NCI-H2227 (cell line): ENCODE measurements at regions not wholly inside any gene's neighbourhood (a gene's known extent, or its start where the extent isn't known, plus 50 kb on each side); places are given as distances from the start of the nearest gene placed in this dataset.
"Not testable (repeated sequence)": the region's sequence is repeated elsewhere in the genome, so short reads cannot be mapped to it uniquely, and the experiment has no call there.

ENCODE experiments used
- DNase-seq: peaks from one replicate; lab custom pipeline; 2025; ENCODE audit not compliant: unreplicated experiment; lab: John Stamatoyannopoulos, UW

- DNase-seq: not testable (repeated sequence)
Measured at GRCh38 chr9:65421486-65421885, 136.5 kb upstream of the FOXD4L5 start.

- DNase-seq: no peak
Measured at GRCh38 chr9:65420771-65421170, 135.8 kb upstream of the FOXD4L5 start.

- not testable (repeated sequence) for DNase-seq
Measured at GRCh38 chr9:65418966-65419365, 134.0 kb upstream of the FOXD4L5 start.

GRCh38 chr9:65416948-65417347, 131.9 kb upstream of the FOXD4L5 start:
- not testable (repeated sequence) for DNase-seq

- not testable (repeated sequence) for DNase-seq
Measured at GRCh38 chr9:65414249-65414648, 129.2 kb upstream of the FOXD4L5 start.

DNA sequence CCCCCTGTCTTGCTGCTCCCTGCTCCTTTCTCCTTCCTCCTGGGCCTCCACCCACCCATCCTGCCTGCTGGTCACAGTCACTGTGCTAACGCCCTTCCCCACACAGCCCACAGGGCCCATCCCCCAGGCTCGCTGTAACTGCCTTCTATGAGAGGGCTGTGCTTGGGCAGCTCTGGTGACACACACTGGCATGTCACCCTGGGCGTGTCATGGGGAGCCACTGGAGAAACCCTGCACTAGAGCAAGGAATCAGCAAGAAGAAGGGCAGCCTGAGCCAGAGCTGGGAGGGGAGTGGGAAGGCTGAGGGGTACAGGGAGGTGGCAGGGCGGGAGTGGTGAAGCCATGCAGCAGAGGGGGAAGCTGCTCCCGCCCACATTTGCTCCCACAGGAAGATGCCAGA, 128.4 kb upstream of the FOXD4L5 start:
- not testable (repeated sequence) for DNase-seq

DNA sequence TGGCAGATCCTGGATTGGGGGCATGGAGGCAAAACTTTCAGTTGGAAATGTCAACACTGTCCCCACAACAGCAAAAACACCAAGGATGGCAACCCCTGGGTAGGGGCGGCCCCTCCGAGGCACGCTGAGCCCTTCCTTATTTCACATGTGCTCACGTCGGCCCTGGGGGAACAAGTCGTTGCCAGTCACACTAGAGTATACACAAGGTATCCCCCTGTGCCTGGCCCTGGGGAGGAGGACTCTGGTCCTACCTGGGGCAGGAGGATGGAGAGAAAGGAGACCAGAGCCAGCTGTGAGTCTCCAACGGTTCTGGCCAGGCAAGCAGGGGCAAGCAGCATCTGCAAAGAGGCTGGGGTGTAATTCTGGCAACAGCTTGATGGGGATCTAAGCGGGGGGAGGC, 126.9 kb upstream of the FOXD4L5 start:
- no peak for DNase-seq

- no peak for DNase-seq
Measured at GRCh38 chr9:65411336-65411735, 126.3 kb upstream of the FOXD4L5 start.

GRCh38 chr9:65410926-65411325, 125.9 kb upstream of the FOXD4L5 start:
- DNase-seq: no peak

GRCh38 chr9:65409471-65409980, 124.5 kb upstream of the FOXD4L5 start:
- no peak for DNase-seq

DNA sequence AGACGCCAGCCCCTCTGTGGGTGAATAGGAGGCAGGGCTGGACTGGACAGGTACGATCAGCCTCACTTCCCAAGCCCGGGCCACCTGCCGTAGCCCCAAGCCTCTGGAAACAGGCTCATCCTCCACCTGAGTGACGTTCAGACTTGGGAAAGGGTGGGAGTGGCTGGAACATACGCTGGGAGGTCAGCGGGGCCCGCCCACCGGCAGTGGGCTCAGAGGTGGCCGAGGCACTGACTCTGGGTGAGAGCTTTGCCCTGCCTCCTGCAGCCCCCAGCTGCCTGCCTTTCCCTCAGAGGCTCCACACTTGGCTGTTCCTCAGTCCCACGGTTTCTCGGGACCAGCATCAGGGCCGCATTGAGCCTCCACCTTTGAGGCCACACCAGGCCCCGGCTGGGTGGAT, 123.8 kb upstream of the FOXD4L5 start:
- DNase-seq: not testable (repeated sequence)

DNA sequence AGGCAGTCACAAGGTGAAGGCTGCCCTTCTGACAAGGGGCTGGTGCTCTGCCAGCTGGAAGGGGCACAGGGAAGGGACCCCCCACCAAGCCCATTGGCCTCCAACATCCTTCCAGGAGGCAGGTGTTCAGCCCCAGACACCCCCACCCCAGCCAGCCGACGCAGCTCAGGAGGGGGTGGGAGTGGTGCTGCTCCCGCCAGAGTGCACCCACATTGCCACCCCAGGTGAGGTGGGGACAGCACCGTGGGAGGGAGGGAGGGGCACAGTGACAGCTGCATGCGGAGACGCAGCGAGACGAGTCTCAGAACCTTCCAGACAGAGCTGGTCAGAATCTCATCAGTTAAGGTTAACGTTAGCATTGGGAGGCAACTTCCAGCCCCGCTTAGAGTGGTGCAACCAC, 121.6 kb upstream of the FOXD4L5 start:
- not testable (repeated sequence) for DNase-seq

GRCh38 chr9:65405766-65406165, 120.8 kb upstream of the FOXD4L5 start:
- DNase-seq: not testable (repeated sequence)

DNA sequence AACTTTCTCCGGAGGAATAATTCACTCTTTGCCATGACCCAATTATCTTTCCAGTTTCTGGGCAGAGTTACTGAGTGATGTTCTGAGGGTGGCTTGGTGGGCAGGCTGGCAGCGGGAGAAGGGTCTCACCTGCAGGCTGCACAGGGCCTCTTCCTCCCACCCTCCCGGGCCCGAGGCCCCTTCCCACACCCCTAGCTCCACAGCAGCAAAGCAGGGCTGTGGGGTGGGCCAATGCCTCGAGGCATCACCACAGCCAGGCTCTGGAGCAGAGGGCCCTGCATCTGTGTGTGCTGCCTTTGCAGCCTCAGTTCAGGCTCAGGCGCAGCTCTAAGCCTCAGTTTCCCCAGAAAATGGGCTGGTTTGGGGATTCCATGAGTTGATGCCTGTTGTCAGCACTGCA, 120.2 kb upstream of the FOXD4L5 start:
- no peak for DNase-seq

DNA sequence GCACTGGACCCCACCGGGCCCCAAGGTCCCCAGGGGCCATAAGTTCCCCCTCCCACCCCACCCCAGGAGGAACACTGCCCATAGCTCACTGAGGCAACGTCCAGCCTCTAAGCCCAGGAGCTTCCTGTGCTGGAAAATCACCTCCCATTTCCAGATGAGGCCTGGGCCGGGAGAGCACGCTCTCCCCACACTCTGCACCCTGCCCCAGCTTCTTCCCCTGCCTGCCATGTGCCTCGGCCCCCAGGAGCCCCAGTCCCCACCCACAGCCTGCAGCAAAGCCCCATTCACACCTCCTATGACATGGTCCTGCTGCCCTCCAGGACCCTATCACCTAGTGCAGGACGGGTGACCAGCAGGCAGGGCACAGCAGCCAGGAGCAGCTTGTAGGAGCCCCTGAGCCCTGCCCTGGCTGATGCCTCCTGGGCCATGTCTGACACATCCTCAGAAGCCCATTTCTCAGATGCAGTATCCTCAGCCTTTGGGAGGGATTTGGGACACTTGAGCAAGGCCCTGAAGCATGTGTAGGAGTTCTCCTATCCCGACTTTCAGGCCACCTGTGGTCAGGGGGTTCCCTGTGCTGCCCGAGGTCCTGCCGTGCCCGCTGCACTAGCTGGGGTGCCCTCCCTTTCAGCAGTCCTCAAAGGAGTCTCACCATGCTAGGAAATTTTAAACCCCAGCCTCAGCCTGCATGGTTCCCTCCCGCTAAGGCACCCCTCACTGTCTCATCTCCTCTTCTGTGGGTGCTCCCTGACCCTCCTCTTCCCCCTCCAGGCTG, 119.4 kb upstream of the FOXD4L5 start:
- DNase-seq: no peak

DNA sequence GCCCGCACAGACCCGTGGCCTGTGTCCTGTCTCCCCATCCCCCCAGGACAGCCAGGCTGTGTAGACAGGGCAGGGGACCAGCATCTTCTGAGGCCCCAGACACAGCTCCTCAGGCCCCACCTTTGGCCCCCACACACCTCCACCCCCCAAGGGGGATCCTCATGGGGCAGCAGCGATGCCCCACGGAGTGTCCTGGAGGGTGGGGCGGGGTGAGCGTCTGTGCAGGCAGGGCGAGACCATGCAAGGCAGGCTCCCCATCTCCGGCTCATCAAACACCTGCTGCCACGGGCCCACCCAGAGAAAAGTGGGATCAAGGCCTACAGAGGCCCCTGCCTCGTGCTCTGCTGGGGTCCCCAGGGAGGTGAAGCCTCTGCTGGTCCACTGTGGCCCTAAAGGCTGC, 118.7 kb upstream of the FOXD4L5 start:
- no peak for DNase-seq

- not testable (repeated sequence) for DNase-seq
Measured at GRCh38 chr9:65403072-65403471, 118.1 kb upstream of the FOXD4L5 start.

GRCh38 chr9:65402206-65402870, 117.3 kb upstream of the FOXD4L5 start:
- not testable (repeated sequence) for DNase-seq

DNA sequence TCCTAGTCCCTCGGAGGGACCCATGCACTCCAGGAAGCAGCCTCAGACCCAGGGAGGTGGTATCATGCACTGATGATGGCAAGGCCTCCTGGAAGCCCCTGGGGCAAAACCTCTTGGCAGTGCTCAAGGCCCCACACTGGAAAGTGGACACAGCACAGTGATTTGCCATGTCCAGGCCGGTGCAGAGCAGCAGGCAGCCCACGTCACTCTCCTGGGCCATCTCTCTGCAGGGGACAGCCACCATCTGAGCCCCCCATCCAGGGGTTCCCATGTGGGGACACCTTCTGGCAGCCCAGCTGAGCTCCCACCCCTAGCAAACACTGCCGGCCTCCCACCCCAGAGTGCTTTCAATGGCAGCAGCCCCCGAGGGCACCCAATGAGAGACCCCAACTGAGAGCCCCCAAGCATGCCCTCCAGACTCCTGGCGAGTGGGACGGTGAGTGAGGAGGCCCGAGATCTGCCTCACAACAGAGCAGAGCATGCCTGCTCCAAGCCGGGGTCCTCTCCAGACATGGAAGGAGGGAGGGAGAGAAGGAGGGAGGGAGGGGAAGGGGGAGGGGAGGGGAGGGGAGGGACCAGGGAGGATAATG, 116.5 kb upstream of the FOXD4L5 start:
- DNase-seq: not testable (repeated sequence)

DNA sequence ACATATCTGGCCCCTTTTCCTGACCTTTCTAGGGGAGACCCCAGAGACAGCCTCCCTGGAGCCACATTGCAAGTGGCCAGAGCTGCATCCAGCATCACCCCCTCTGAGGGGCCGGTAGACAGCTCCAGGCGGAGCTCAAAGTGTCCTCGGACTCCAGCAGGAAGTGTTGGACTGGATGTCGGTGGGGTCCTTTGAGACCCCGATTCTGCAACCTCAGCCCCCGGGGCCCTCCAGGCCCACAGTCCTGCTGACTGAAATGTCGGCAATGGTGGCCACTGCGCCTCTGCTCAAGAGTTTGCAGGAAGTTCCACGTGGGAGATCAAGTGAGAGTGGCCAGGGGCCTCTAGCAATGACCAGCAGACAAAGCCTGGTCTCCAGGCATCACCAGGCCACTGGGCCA, 115.9 kb upstream of the FOXD4L5 start:
- DNase-seq: no peak

GRCh38 chr9:65397763-65398719, 113.0 kb upstream of the FOXD4L5 start:
- peak; percentile 45 for DNase-seq
